ENCODE measurements at regions not wholly inside any gene's neighbourhood (a gene's known extent, or its start where the extent isn't known, plus 50 kb on each side); places are given as distances from the start of the nearest gene placed in this dataset.

DNA sequence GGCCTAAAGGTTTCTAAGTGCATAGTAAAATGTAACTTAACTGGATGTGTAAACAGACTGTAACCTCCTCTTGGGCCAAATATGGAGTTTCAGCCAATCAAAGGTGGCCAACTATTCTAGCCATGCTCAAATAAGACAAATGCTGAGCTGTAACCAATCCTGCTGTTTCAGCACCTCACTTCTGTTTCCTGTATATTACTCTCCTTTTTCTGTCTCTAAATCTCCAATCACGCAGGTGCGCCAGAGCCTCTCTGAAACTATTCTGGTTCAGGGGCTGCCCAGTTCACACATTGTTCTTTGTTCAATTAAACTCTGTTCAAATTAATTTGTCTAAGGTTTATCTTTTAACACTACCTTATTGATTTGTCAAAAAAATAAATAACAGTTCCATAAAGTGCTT lies 532.7 kb upstream of the DCC start:
- Mint-ChIP-seq H3K27ac (no peak overlapping the region), H3K4me1 (no peaks in the 10 kb centered on the region), H3K27me3 (ENCODE audit: low read depth) (no peaks in the 10 kb centered on the region), H3K4me3 (no peak overlapping the region), H3K9me3 (peaks cover 7% of the 10 kb centered on the region), H3K36me3 (no peaks in the 10 kb centered on the region)
- DNase-seq (ENCODE audit: low spot score): no peak
- ChIA-PET CTCF (no interaction called here), POLR2A (no interaction called here)
- no peak for TF ChIP-seq GABPB1 (CRISPR knock-in tag; IDR thresholded peaks at IDR 0.05)
- TF ChIP-seq SP1 (CRISPR knock-in tag; conservative IDR thresholded peaks at IDR 0.05): no peak
- TF ChIP-seq IRF2 (CRISPR knock-in tag; IDR thresholded peaks at IDR 0.05; ENCODE audit: borderline replicate concordance, low read depth): no peak
- no peak for TF ChIP-seq FOXJ3 (CRISPR knock-in tag; IDR thresholded peaks at IDR 0.05; ENCODE audit: borderline replicate concordance)
- no peak for TF ChIP-seq NR2C2 (CRISPR knock-in tag; IDR thresholded peaks at IDR 0.05)
- TF ChIP-seq ESRRA (CRISPR knock-in tag; IDR thresholded peaks at IDR 0.05; ENCODE audit: borderline replicate concordance): no peak
- TF ChIP-seq ZNF121 (CRISPR knock-in tag; IDR thresholded peaks at IDR 0.05): no peak
- TF ChIP-seq, protein P1, sequence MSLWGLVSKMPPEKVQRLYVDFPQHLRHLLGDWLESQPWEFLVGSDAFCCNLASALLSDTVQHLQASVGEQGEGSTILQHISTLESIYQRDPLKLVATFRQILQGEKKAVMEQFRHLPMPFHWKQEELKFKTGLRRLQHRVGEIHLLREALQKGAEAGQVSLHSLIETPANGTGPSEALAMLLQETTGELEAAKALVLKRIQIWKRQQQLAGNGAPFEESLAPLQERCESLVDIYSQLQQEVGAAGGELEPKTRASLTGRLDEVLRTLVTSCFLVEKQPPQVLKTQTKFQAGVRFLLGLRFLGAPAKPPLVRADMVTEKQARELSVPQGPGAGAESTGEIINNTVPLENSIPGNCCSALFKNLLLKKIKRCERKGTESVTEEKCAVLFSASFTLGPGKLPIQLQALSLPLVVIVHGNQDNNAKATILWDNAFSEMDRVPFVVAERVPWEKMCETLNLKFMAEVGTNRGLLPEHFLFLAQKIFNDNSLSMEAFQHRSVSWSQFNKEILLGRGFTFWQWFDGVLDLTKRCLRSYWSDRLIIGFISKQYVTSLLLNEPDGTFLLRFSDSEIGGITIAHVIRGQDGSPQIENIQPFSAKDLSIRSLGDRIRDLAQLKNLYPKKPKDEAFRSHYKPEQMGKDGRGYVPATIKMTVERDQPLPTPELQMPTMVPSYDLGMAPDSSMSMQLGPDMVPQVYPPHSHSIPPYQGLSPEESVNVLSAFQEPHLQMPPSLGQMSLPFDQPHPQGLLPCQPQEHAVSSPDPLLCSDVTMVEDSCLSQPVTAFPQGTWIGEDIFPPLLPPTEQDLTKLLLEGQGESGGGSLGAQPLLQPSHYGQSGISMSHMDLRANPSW (CRISPR knock-in tag; conservative IDR thresholded peaks at IDR 0.05; ENCODE audit: low read depth): no peak
- TF ChIP-seq NR1H2 (CRISPR knock-in tag; IDR thresholded peaks at IDR 0.05): no peak
- no peak for TF ChIP-seq EMX1 (CRISPR knock-in tag; IDR thresholded peaks at IDR 0.05)
- no peak for TF ChIP-seq HMGXB4 (CRISPR knock-in tag; IDR thresholded peaks at IDR 0.05)
- TF ChIP-seq TEAD1 (CRISPR knock-in tag; IDR thresholded peaks at IDR 0.05): no peak
- no peak for TF ChIP-seq ZNF532 (CRISPR knock-in tag; IDR thresholded peaks at IDR 0.05; ENCODE audit: borderline replicate concordance)
- TF ChIP-seq, protein P2, sequence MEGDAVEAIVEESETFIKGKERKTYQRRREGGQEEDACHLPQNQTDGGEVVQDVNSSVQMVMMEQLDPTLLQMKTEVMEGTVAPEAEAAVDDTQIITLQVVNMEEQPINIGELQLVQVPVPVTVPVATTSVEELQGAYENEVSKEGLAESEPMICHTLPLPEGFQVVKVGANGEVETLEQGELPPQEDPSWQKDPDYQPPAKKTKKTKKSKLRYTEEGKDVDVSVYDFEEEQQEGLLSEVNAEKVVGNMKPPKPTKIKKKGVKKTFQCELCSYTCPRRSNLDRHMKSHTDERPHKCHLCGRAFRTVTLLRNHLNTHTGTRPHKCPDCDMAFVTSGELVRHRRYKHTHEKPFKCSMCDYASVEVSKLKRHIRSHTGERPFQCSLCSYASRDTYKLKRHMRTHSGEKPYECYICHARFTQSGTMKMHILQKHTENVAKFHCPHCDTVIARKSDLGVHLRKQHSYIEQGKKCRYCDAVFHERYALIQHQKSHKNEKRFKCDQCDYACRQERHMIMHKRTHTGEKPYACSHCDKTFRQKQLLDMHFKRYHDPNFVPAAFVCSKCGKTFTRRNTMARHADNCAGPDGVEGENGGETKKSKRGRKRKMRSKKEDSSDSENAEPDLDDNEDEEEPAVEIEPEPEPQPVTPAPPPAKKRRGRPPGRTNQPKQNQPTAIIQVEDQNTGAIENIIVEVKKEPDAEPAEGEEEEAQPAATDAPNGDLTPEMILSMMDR (IDR thresholded peaks at IDR 0.05): no peak
- no peak for TF ChIP-seq ATF3 (CRISPR knock-in tag; conservative IDR thresholded peaks at IDR 0.05)
- TF ChIP-seq E2F4 (CRISPR knock-in tag; IDR thresholded peaks at IDR 0.05; ENCODE audit: borderline replicate concordance, low read depth): no peak
- no peak for TF ChIP-seq SMAD4 (CRISPR knock-in tag; IDR thresholded peaks at IDR 0.05)
- no peak for TF ChIP-seq CREM (CRISPR knock-in tag; IDR thresholded peaks at IDR 0.05)
- TF ChIP-seq, protein P3, sequence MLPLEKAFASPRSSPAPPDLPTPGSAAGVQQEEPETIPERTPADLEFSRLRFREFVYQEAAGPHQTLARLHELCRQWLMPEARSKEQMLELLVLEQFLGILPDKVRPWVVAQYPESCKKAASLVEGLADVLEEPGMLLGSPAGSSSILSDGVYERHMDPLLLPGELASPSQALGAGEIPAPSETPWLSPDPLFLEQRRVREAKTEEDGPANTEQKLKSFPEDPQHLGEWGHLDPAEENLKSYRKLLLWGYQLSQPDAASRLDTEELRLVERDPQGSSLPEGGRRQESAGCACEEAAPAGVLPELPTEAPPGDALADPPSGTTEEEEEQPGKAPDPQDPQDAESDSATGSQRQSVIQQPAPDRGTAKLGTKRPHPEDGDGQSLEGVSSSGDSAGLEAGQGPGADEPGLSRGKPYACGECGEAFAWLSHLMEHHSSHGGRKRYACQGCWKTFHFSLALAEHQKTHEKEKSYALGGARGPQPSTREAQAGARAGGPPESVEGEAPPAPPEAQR (CRISPR knock-in tag; IDR thresholded peaks at IDR 0.05): no peak
- no peak for ATAC-seq
